ENCODE measurements at regions not wholly inside any gene's neighbourhood (a gene's known extent, or its start where the extent isn't known, plus 50 kb on each side); places are given as distances from the start of the nearest gene placed in this dataset.
"Not testable (repeated sequence)": the region's sequence is repeated elsewhere in the genome, so short reads cannot be mapped to it uniquely, and the experiment has no call there.

- H3K27ac ChIP-seq (ENCODE audit: insufficient read depth, low read depth, low read length); intact Hi-C loops (cut with micrococcal nuclease); CTCF ChIA-PET; DNase-seq (ENCODE audit: low read depth, low spot score); H3K4me3 ChIP-seq (replicated peaks in 1 of 3; ENCODE audit: insufficient read depth in 1 of 3, low read depth in 1 of 3, low read length in 3 of 3); H3K27me3 ChIP-seq (ENCODE audit: control insufficient read depth in 2 of 2, insufficient read depth in 2 of 2, low read length in 2 of 2); H3K9me1 ChIP-seq (replicated peaks; ENCODE audit: control insufficient read depth, extremely low read depth, insufficient read depth, low read length); H3K4me1 ChIP-seq (ENCODE audit: control insufficient read depth, extremely low read depth, insufficient read depth, low read length); H3K79me2 ChIP-seq (ENCODE audit: control insufficient read depth, insufficient read depth, low read length); FAIRE-seq; dilution Hi-C loops (cut with MboI; ENCODE audit: extremely low pct_ligation_motif_present, low sequenced_read_pairs); H3K4me2 ChIP-seq (ENCODE audit: insufficient read depth, low read length); H2AFZ ChIP-seq (ENCODE audit: low read depth, low read length); H3K9me3 ChIP-seq (replicated peaks; ENCODE audit: control insufficient read depth, insufficient read depth, low read length); H4K20me1 ChIP-seq (replicated peaks; ENCODE audit: control insufficient read depth, extremely low read depth, insufficient read depth, low read length); H3K9ac ChIP-seq (replicated peaks; ENCODE audit: extremely low read depth, insufficient read depth, low read length); H3K36me3 ChIP-seq (ENCODE audit: control insufficient read depth in 2 of 2, extremely low read depth in 1 of 2, insufficient read depth in 2 of 2, low read length in 2 of 2); POLR2A ChIA-PET; BruUV-seq (replicated peaks): not testable (repeated sequence)
Measured at GRCh38 chr17:45568275-45568674, 77.8 kb upstream of the PLEKHM1 start.

GRCh38 chr17:45573326-45573725 lies 82.8 kb upstream of the PLEKHM1 start:
- peaks cover 40% of the 10 kb centered on the region for H3K79me2 ChIP-seq (ENCODE audit: control insufficient read depth, insufficient read depth, low read length)
- dilution Hi-C loops (cut with MboI; ENCODE audit: extremely low pct_ligation_motif_present, low sequenced_read_pairs); POLR2A ChIA-PET: not testable (repeated sequence)

More at GRCh38 chr17:45573326-45573725, 82.8 kb upstream of the PLEKHM1 start:
- FAIRE-seq; H3K4me3 ChIP-seq (replicated peaks in 1 of 3; ENCODE audit: insufficient read depth in 1 of 3, low read depth in 1 of 3, low read length in 3 of 3); H3K9ac ChIP-seq (replicated peaks; ENCODE audit: extremely low read depth, insufficient read depth, low read length); BruUV-seq (replicated peaks); CTCF ChIA-PET; H2AFZ ChIP-seq (ENCODE audit: low read depth, low read length); H3K27me3 ChIP-seq (ENCODE audit: control insufficient read depth in 2 of 2, insufficient read depth in 2 of 2, low read length in 2 of 2); H3K27ac ChIP-seq (ENCODE audit: insufficient read depth, low read depth, low read length); H3K9me3 ChIP-seq (replicated peaks; ENCODE audit: control insufficient read depth, insufficient read depth, low read length); DNase-seq (ENCODE audit: low read depth, low spot score); intact Hi-C loops (cut with micrococcal nuclease); H3K4me2 ChIP-seq (ENCODE audit: insufficient read depth, low read length); H4K20me1 ChIP-seq (replicated peaks; ENCODE audit: control insufficient read depth, extremely low read depth, insufficient read depth, low read length); H3K36me3 ChIP-seq (ENCODE audit: control insufficient read depth in 2 of 2, extremely low read depth in 1 of 2, insufficient read depth in 2 of 2, low read length in 2 of 2); H3K9me1 ChIP-seq (replicated peaks; ENCODE audit: control insufficient read depth, extremely low read depth, insufficient read depth, low read length); H3K4me1 ChIP-seq (ENCODE audit: control insufficient read depth, extremely low read depth, insufficient read depth, low read length): not testable (repeated sequence)
